Bronchial epithelial cell (primary cell): ENCODE measurements at regions not wholly inside any gene's neighbourhood (a gene's known extent, or its start where the extent isn't known, plus 50 kb on each side); places are given as distances from the start of the nearest gene placed in this dataset.

Experiments used
- DNase-seq: peaks from one replicate; pipeline ENCODE4 v3.0.0-alpha.2; 2010; ENCODE audit warnings: low read depth
- FAIRE-seq: peaks from 2 replicates; lab custom pipeline; 2011; peaks lifted over from hg19 to GRCh38; lab: Jason Lieb, UNC
- H3K27me3 ChIP-seq: 2 replicates; pipeline ENCODE4 v1.5.1; 2011; ENCODE audit warnings: low read length; ENCODE audit not compliant: control insufficient read depth, insufficient read depth
- H3K36me3 ChIP-seq: 2 replicates; pipeline ENCODE4 v1.5.1; 2011; ENCODE audit warnings: low read length; ENCODE audit not compliant: control insufficient read depth, insufficient read depth
- H3K4me3 ChIP-seq: 2 replicates; pipeline ENCODE4 v1.5.1; 2011; ENCODE audit warnings: mild to moderate bottlenecking, low read depth, low read length, control low read depth
- CTCF ChIP-seq: IDR thresholded peaks from 2 replicates; pipeline ENCODE4 v1.5.1; 2011; ENCODE audit warnings: mild to moderate bottlenecking, moderate library complexity, low read length, control low read depth, inconsistent platforms; ENCODE audit not compliant: insufficient read depth, severe bottlenecking

GRCh38 chr3:72463083-72463482 is 385.2 kb downstream of the SHQ1 start:
- no peak for TF ChIP-seq CTCF
- Histone ChIP-seq H3K4me3 (no peak overlapping the region), H3K36me3 (no peaks in the 10 kb centered on the region), H3K27me3 (peaks cover 4% of the 10 kb centered on the region)
- DNase-seq (no peak), FAIRE-seq (no peak)

DNA sequence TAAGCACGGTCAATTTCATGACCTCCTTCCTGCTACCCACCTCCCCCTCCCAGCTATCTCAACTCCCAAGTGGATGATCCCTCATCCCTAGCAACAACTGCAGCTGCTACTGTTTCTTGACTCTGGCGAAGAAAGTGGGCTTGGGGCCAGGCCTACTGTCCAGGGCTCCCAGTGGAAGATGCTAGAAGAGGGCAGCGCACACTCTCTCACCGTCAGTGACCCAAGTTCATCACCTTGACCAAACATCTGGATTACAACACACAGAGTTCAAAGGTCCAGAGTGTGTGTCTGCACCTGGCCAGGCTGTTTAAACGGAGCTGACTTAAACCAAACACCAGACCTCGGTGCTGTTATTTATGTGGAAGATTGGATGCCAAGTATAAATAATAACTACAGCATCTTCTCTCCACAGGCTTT is 385.6 kb downstream of the SHQ1 start:
- Histone ChIP-seq H3K36me3 (no peaks in the 10 kb centered on the region), H3K27me3 (peaks cover 4% of the 10 kb centered on the region), H3K4me3 (no peak overlapping the region)
- peak; percentile 72 for FAIRE-seq
- TF ChIP-seq CTCF: no peak
- DNase-seq: no peak

DNA sequence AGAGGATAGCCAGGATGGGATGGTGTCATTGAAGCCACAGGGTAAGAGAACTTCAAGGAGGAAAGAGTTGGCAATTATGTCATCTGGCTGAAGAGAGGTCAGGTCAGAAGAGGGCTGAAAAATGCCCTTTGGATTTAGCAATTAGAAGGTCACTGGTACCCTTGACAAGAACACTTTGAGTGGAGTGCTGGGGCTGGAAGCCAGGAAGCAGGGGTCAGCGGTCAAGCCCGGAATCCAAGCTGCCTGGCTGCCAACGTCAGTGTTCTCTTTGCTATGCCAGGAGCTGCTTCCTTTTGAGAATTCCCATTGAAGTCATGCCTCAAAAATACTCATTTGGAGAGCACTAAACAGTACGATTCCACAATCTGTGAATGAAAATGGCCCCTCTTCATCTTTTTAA is 386.5 kb downstream of the SHQ1 start:
- FAIRE-seq: no peak
- Histone ChIP-seq H3K4me3 (no peak overlapping the region), H3K27me3 (peaks cover 3% of the 10 kb centered on the region), H3K36me3 (no peaks in the 10 kb centered on the region)
- TF ChIP-seq CTCF: no peak
- DNase-seq: no peak

GRCh38 chr3:72460205-72461174 is 387.8 kb downstream of the SHQ1 start:
- Histone ChIP-seq H3K27me3 (peaks cover 2% of the 10 kb centered on the region), H3K4me3 (no peak overlapping the region), H3K36me3 (no peaks in the 10 kb centered on the region)
- DNase-seq (no peak), FAIRE-seq (no peak)
- no peak for TF ChIP-seq CTCF

- H3K27me3 ChIP-seq: peaks cover 2% of the 10 kb centered on the region
- no peak for TF ChIP-seq CTCF
- no peak overlapping the region for H3K4me3 ChIP-seq
- DNase-seq (no peak), FAIRE-seq (no peak)
- H3K36me3 ChIP-seq: no peaks in the 10 kb centered on the region
These were observed 388.7 kb downstream of the SHQ1 start for GRCh38 chr3:72459588-72459987.

DNA sequence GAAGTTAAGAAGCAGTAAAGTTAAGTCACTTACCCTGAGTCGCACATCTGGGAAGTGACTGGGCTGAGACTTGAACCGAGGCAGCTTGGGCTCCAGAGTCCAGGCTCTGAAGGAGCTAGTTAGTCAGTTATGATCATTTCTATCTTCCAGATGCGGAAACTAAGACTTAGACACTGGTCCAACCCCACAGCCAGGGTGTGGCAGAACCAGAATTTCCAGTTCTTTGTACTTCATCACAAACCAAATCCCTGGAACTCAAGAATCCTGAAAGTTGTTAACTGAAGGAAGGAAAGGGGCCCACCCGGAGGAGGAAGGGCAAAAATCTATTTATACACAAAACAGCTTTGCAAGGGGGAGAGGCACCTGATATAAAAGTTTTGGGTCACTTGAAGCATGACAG is 389.9 kb downstream of the SHQ1 start:
- FAIRE-seq (no peak), DNase-seq (peak; percentile 72)
- H3K36me3 ChIP-seq: no peaks in the 10 kb centered on the region
- TF ChIP-seq CTCF: no peak
- H3K4me3 ChIP-seq: no peak overlapping the region
- H3K27me3 ChIP-seq: peaks cover 2% of the 10 kb centered on the region
